ENCODE measurements at regions not wholly inside any gene's neighbourhood (a gene's known extent, or its start where the extent isn't known, plus 50 kb on each side); places are given as distances from the start of the nearest gene placed in this dataset.

GRCh38 chr3:61497463-61497862 lies 63.9 kb upstream of the PTPRG start:
- DNase-seq (ENCODE audit: low spot score), result no peak
- Histone ChIP-seq H3K9me3 (ENCODE audit: control insufficient read depth in 4 of 4, low read length in 3 of 4) (no peaks in the 10 kb centered on the region), H3K27ac (ENCODE audit: low read depth in 1 of 2, low read length in 2 of 2) (no peak overlapping the region), H3K9ac (ENCODE audit: low read depth in 1 of 2, low read length in 2 of 2) (no peak overlapping the region), H3K4me3 (ENCODE audit: low read depth in 1 of 3, low read length in 3 of 3) (no peak overlapping the region), H3K27me3 (ENCODE audit: control insufficient read depth in 4 of 4, insufficient read depth in 4 of 4, low read length in 3 of 4) (no peaks in the 10 kb centered on the region), H3K4me1 (ENCODE audit: control insufficient read depth in 4 of 4, insufficient read depth in 4 of 4, low read length in 3 of 4) (no peaks in the 10 kb centered on the region), H3K36me3 (ENCODE audit: control insufficient read depth in 4 of 4, insufficient read depth in 3 of 4, low read depth in 1 of 4, low read length in 3 of 4) (no peaks in the 10 kb centered on the region)
- TF ChIP-seq GABPA (IDR thresholded peaks at IDR 0.05 in 1 of 2, conservative IDR thresholded peaks at IDR 0.05 in 1 of 2) (no peak), EGR1 (IDR thresholded peaks at IDR 0.05; ENCODE audit: low read depth in 2 of 2) (no peak), RXRA (IDR thresholded peaks at IDR 0.05) (no peak), SP1 (IDR thresholded peaks at IDR 0.05) (no peak), NR2F2 (IDR thresholded peaks at IDR 0.05) (no peak), REST (IDR thresholded peaks at IDR 0.05) (no peak), JUND (IDR thresholded peaks at IDR 0.05) (no peak), FOXA2 (IDR thresholded peaks at IDR 0.05) (no peak), FOXA1 (IDR thresholded peaks at IDR 0.05) (no peak)
- TF ChIP-seq, protein P1, sequence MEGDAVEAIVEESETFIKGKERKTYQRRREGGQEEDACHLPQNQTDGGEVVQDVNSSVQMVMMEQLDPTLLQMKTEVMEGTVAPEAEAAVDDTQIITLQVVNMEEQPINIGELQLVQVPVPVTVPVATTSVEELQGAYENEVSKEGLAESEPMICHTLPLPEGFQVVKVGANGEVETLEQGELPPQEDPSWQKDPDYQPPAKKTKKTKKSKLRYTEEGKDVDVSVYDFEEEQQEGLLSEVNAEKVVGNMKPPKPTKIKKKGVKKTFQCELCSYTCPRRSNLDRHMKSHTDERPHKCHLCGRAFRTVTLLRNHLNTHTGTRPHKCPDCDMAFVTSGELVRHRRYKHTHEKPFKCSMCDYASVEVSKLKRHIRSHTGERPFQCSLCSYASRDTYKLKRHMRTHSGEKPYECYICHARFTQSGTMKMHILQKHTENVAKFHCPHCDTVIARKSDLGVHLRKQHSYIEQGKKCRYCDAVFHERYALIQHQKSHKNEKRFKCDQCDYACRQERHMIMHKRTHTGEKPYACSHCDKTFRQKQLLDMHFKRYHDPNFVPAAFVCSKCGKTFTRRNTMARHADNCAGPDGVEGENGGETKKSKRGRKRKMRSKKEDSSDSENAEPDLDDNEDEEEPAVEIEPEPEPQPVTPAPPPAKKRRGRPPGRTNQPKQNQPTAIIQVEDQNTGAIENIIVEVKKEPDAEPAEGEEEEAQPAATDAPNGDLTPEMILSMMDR (IDR thresholded peaks at IDR 0.05; ENCODE audit: low read depth, low read length, missing input control), result no peak
- 95% methylated on average over 2 of the region's 2 CpGs for WGBS

GRCh38 chr3:61505197-61505596 lies 56.2 kb upstream of the PTPRG start:
- no peak for DNase-seq (ENCODE audit: low spot score)
- Histone ChIP-seq H3K4me3 (ENCODE audit: low read depth in 1 of 3, low read length in 3 of 3) (no peak overlapping the region), H3K9ac (ENCODE audit: low read depth in 1 of 2, low read length in 2 of 2) (no peak overlapping the region), H3K9me3 (ENCODE audit: control insufficient read depth in 4 of 4, low read length in 3 of 4) (no peaks in the 10 kb centered on the region), H3K27me3 (ENCODE audit: control insufficient read depth in 4 of 4, insufficient read depth in 4 of 4, low read length in 3 of 4) (no peaks in the 10 kb centered on the region), H3K27ac (ENCODE audit: low read depth in 1 of 2, low read length in 2 of 2) (no peak overlapping the region), H3K36me3 (ENCODE audit: control insufficient read depth in 4 of 4, insufficient read depth in 3 of 4, low read depth in 1 of 4, low read length in 3 of 4) (no peaks in the 10 kb centered on the region), H3K4me1 (ENCODE audit: control insufficient read depth in 4 of 4, insufficient read depth in 4 of 4, low read length in 3 of 4) (no peaks in the 10 kb centered on the region)
- WGBS, result 88% methylated on average over 5 of the region's 5 CpGs
- TF ChIP-seq HNF4G (IDR thresholded peaks at IDR 0.05) (no peak), JUND (IDR thresholded peaks at IDR 0.05) (no peak), RAD21 (IDR thresholded peaks at IDR 0.05) (no peak), REST (IDR thresholded peaks at IDR 0.05) (no peak), YY1 (IDR thresholded peaks at IDR 0.05) (no peak), HNF4A (conservative IDR thresholded peaks at IDR 0.05) (no peak), TAF1 (conservative IDR thresholded peaks at IDR 0.05) (no peak), FOXA2 (IDR thresholded peaks at IDR 0.05) (no peak), ZBTB33 (IDR thresholded peaks at IDR 0.05) (no peak), ATF3 (IDR thresholded peaks at IDR 0.05) (no peak), EGR1 (IDR thresholded peaks at IDR 0.05; ENCODE audit: low read depth in 2 of 2) (no peak), NR2F2 (IDR thresholded peaks at IDR 0.05) (no peak), RXRA (IDR thresholded peaks at IDR 0.05) (no peak), GABPA (IDR thresholded peaks at IDR 0.05 in 1 of 2, conservative IDR thresholded peaks at IDR 0.05 in 1 of 2) (no peak), SP1 (IDR thresholded peaks at IDR 0.05) (no peak), FOXA1 (IDR thresholded peaks at IDR 0.05) (no peak)
- TF ChIP-seq, protein P2, sequence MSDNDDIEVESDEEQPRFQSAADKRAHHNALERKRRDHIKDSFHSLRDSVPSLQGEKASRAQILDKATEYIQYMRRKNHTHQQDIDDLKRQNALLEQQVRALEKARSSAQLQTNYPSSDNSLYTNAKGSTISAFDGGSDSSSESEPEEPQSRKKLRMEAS (IDR thresholded peaks at IDR 0.05), result no peak
- TF ChIP-seq, protein P1 (IDR thresholded peaks at IDR 0.05; ENCODE audit: low read depth, low read length, missing input control), result no peak

All from liver (tissue), 8 donors.